GM19023 (cell line): ENCODE measurements at regions not wholly inside any gene's neighbourhood (a gene's known extent, or its start where the extent isn't known, plus 50 kb on each side); places are given as distances from the start of the nearest gene placed in this dataset.
"Not testable (repeated sequence)": the region's sequence is repeated elsewhere in the genome, so short reads cannot be mapped to it uniquely, and the experiment has no call there.

Source experiments
- ATAC-seq: cut with Tn5 transposase; IDR thresholded peaks from one replicate; pipeline ENCODE4 v1.9.1; 2021; ENCODE audit warnings: mild to moderate bottlenecking, moderate library complexity; ENCODE audit not compliant: unreplicated experiment

DNA sequence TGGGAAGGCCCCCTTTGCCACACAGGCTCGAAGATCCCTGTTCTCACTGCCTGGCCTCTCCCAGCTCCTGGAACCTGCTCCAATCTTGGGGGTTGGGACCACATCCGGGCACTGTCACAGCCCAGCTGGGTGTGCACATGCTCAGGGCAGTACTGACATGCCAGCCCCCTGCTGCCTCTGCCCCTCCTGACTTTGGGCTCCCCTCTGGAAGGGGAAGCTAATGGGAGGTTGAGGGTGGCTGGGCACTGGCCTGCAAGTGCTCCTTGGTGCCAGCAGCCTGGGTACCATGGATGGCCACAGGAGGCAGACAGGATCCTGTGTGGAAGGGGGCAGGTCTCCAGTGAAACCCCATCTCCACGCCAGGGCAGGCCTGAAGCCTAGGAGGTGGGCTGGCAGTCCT is 126.1 kb upstream of the NOL4 start:
- ATAC-seq: no peak

DNA sequence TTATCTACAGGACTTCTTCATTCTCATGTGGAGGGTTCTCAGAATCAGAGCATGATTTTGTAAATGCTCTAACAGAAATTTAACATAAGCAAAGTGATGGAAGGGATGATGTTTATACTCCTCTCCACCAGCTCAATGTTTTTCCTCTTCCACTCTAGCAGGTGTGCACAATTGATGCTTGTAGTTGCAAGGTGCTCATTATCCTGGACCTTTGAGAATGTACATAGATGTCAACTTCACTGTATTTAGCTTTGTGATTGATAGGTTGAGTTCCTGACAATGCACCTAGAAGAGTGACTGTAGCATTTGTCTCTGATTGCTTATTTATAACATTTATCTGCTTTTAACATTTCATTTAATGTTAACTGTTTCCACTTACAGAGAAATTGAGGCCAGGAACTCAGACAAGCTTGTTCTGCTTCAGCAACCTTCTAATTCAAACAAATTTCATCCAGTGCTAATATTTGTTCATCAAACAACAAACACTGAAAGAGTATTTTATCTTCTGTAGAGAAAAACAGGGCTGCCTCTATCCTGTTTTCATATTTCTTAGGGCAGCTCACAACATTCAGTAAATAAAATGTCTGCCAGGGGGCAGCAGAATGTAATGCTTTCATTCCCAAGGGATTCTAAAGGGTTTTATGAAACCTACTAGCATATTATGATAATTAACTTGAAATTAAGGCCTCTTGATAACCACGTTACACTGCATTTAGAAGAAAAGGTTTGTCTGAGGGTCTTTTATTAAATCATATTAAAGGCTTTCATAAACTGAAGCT is 127.9 kb upstream of the NOL4 start:
- ATAC-seq: no peak

DNA sequence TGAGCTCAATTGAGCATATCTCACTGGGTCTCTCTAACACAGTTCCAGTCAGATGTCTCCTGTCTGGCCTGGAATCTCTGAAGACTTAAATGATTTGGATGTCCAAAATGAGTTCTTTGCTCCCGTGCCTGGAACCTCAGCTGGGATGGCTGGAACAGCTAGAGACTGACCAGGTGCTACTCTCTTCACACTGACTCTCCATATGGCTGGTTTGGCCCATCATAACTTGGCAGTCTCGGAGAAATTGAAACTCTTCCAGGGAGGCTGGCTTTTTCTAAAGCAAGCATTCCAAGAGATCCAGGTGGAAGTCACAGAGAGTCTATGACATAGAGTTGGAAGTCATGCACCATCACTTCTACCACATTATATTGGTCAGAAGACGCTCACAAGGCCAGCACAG is 129.6 kb upstream of the NOL4 start:
- no peak for ATAC-seq

GRCh38 chr18:34357944-34358580 is 133.3 kb upstream of the NOL4 start:
- ATAC-seq: no peak

GRCh38 chr18:34358923-34359322 is 134.2 kb upstream of the NOL4 start:
- ATAC-seq: peak; percentile 94

GRCh38 chr18:34364699-34365098 is 140.0 kb upstream of the NOL4 start:
- ATAC-seq: no peak

GRCh38 chr18:34370704-34371395 is 146.1 kb upstream of the NOL4 start:
- ATAC-seq: no peak

GRCh38 chr18:34380326-34380725 is 155.6 kb upstream of the NOL4 start:
- ATAC-seq: no peak

DNA sequence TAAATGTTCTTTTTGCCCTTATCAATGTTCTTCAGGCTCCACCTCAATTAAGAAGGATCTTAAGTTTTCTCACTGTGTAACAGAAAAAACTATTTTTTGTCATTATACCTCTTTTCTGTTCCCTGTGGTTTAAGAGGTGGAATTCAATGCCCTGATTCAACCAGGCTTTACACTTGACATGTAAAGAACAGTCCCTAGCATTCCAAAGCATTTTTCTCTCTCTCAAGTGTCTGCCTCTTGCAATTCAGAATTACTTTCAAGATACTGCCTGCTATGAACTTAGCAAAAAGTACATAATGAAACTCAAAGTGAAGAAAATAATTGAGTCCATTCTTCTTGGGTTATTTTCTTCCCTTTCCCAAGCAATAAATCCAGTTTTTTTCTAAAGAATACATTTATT is 160.6 kb upstream of the NOL4 start:
- no peak for ATAC-seq

GRCh38 chr18:34386803-34387202 is 162.1 kb upstream of the NOL4 start:
- ATAC-seq: no peak

DNA sequence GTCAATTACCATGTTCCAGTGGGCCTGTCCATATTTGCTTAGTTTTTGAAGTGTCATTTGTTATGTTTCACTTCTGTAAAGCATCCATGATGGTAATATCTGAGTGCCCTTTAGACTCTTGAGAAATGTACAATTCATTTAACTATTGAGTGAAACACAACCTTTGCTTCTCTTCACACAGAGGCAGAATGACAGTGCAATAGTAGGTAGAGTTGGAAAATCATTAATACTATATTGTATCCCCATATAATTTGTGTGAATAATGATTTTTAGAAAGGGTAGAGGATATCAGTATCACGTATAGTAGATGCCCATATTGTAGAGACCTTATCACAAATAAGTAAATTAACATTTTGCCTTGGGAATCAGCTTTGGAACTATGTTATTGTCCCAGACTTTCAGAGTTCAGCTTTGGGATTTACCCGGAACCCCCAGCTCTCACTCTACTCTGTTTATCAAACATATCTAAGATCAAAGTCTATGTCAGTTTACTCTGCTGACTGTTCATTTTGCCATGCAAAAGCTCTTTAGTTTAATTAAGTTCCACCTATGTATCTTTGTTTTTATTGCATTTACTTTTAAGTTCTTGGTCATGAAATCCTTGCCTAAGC is 172.7 kb upstream of the NOL4 start:
- no peak for ATAC-seq

- ATAC-seq: no peak
Measured at GRCh38 chr18:34399892-34400291, 175.2 kb upstream of the NOL4 start.

GRCh38 chr18:34400834-34401233 is 176.1 kb upstream of the NOL4 start:
- no peak for ATAC-seq

- no peak for ATAC-seq
Measured at GRCh38 chr18:34401775-34402174, 177.1 kb upstream of the NOL4 start.

- ATAC-seq: not testable (repeated sequence)
Measured at GRCh38 chr18:34407471-34407870, 182.8 kb upstream of the NOL4 start.

DNA sequence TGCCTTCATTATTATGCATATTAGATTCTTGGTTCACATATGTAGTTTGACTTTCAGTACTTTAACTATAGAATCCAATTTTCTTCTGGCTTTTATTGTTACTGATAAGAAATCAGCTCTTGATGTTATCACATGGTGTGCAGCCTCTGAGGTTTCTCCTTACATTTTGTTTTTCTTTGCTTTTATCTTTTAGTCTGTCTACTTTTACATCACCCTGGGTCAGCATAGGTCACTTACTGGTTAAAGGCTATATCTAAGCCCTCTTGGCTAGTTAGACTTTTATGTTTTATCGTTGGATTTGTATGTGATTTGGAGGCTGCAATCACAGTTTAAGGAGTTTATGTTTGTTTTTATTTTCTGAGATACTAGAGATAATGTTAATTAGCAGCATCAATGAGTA is 187.2 kb upstream of the NOL4 start:
- ATAC-seq: no peak

DNA sequence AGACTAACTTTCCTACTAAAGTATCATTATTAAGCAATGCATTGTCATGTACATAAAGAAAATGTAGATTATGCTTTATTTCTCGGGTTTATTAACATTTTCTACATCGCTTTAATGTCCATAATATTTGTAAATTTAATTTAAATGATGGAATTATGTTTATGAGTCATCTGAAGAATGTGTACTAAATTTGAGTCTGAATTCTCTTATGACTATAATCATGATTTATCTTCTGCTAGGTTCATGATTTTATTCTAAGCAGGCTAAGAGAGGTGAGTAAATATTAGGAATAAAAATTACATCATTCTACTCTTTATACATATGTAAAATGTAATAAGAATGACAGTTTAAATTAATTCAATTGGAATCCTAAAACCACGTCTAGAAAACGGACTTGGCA is 206.3 kb upstream of the NOL4 start:
- ATAC-seq: no peak

- no peak for ATAC-seq
Measured at GRCh38 chr18:34444622-34445021, 219.9 kb upstream of the NOL4 start.

DNA sequence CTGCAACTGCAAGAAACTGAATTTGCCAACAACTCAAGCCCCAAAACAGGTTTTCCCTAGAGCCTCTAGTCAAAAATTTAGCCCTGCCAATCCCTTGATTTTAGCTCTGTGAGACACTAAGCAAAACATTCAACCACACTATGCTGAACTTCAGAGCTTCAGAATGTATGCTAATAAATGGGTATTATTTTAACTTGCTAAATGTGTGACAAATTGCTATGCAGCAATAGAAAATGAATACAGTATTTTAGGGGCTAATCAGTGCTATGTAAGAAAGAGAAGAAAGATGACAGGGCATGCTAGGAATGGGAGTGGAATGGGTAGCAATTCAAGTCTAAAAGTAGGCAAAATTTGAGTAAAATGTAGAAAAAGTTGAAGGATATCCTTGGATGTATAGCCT is 223.9 kb upstream of the NOL4 start:
- ATAC-seq: no peak

DNA sequence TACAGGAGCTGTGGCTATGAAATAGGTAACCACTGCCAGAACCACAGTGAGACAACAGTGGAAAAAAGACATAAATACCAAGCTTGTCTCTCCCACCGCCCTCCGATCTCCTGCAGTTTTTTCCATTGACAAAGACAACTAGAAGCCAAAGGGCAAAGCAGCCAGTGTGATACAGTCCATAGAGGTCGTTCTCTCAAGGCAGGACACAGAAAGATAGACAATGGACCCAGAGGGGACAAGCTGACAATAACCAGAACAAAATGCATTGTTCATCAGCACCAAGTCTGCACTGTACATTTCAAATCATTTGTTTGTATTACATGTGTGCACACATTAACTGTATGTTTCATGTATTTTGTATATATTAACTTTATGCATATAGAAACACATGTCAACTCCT is 233.0 kb upstream of the NOL4 start:
- ATAC-seq: no peak

- no peak for ATAC-seq
Measured at GRCh38 chr18:34458410-34458977, 233.8 kb upstream of the NOL4 start.
